GM18870 (cell line): ENCODE measurements at regions not wholly inside any gene's neighbourhood (a gene's known extent, or its start where the extent isn't known, plus 50 kb on each side); places are given as distances from the start of the nearest gene placed in this dataset.

ENCODE experiments used
- ATAC-seq: cut with Tn5 transposase; IDR thresholded peaks from one replicate; pipeline ENCODE4 v1.9.1; 2021; ENCODE audit warnings: moderate library complexity; ENCODE audit not compliant: unreplicated experiment

DNA sequence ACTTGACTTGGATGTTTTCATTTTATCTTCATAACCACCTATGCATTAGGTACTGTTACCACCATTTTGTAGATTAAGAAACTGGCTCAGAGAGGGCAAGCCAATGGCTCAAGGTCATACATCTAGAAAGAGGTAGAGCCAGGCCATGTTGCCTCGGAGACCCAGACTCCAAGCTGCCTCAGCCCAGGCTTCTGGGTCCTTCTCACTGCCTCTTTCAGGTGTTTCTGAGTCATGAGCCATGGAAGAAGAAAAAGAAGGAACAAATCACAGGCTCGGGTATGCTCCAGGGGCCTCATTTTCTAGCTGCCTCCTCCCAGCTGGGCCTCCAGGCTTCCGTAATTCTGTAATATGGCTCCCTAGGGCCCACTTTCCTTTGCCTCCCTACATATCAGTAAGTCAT is 226.5 kb upstream of the TOPAZ1 start:
- ATAC-seq: no peak

DNA sequence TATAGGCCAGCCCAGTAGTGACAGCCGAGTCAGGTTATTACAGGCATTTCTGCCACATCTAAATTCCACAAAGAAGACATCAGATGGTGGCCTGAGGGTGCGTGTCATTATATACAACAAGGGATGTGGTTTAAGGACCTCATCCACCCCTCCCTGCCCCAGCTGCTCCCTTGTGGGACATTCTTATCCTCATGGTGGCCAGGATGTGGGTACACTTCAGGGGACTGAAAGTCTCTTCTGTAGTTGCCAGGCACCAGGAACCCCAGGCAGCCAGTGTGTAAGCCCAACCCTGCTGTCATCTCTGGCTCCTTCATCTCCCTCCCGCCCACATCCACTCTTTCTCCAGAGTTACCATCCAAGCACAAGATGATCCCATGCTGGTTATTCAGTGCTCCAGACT is 224.9 kb upstream of the TOPAZ1 start:
- ATAC-seq: no peak

DNA sequence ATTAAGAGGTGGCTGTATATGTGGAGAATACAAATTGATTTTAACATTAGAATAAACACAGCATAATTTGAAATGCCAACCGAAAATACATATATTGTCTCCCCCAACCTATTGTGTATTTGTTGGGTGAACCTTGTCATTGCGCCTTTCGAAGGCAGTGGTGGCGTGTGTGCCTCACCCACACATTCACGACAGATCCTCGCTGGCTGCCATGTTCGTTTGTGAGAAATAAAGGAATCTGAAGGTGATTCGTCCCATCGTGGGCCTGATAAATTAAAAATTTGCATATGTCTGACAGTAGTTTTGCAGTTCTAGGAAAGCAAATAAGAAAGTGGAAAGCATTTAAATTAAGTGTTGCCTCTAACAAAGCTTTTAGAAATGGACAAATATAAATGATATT is 222.8 kb upstream of the TOPAZ1 start:
- ATAC-seq: no peak

- no peak for ATAC-seq
Measured at GRCh38 chr3:44019736-44020135, 221.9 kb upstream of the TOPAZ1 start.

GRCh38 chr3:44020143-44020542 is 221.5 kb upstream of the TOPAZ1 start:
- no peak for ATAC-seq

DNA sequence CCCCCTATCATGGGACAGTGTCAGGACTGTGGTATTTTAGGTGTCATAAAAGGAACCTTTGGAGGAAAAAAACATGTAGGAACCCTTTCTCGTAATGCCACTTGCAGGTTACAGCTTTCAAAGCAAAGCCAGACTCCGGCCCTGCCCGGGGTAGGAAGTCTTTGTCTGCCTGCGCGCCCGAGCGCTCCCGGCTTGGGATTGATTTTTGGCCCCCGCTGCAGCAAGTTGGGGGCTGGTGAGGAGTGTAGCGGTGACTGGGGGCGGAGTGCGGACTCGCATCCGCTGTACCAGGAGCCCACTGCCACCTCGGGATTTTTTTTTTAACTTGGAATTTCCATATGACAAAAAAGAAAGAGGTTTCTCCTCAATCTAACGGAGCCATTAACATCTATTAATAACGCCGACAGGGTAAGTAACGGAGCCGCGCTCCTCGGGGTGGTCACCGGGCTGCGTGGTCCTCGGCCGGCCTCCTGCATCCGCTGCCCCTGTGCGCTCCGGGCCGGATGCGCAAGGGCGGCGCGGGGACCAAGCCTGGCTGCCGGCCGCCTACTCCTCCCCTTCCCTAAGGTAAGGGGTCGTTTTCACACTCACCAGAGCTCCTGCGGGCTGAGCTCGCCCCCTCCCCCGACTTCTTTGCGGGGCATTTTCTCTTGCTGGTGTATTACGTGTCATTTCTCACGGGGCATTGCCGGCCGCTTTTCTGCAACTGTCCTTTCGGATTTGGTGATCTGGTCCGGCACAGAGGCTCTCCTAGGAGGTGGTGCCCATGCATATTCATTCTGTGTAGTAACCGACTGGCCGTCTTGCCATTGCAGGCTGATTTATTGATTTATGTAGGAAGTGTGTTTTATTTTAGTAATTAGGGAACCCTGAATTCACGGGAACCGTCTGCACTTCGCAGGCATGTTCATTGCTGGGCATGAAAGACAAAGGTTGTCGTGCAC is 219.8 kb upstream of the TOPAZ1 start:
- ATAC-seq: no peak

DNA sequence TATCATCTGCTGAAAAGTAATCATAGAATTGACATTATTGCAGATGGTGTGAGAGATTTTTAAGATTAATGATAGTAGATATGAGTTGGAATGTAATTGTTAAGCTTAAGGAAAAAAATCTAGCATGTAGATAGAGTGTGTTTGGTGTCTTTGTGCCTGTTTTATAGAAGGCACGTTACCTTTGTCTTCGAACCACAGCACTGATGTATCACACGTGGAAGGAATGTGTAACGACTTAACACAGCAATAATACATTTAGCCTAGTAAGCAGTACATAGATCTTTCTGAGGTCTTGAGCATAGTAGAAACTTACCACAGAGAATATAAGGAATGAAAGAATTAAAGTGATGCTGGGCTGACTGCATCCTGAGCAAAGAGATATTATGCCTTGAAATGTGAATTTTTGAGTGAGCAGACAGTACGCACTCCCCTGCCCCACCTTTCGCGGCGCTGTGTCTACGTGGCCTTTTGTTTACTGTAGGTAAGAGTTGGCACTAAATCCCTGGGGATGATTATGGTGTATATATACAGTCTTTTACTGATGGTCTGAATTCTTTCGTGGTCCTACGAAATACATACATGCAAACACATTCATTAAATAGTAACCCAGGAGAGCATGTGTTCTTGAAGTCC is 217.6 kb upstream of the TOPAZ1 start:
- no peak for ATAC-seq

- ATAC-seq: no peak
Measured at GRCh38 chr3:44026220-44026865, 215.3 kb upstream of the TOPAZ1 start.

GRCh38 chr3:44029100-44029499 is 212.6 kb upstream of the TOPAZ1 start:
- ATAC-seq: no peak

DNA sequence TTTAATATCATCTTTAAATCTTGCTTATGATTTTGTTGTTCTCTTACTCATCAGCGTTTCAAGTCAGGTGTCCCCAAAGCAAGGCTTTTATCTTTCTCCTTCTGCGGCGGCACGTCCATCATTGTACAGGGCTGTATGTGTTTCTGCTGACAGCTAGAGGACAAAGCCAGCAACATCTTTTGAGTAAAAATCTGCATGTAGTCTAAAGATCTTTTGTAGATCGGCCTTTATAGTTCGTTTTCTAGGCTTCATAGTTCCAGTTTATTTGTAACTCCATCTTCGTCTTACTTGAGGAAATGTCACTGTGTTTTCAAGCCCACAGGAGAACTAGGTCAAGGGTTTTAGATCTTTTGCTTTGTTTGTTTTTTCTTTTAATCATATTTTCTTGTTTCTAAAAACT is 211.4 kb upstream of the TOPAZ1 start:
- no peak for ATAC-seq

DNA sequence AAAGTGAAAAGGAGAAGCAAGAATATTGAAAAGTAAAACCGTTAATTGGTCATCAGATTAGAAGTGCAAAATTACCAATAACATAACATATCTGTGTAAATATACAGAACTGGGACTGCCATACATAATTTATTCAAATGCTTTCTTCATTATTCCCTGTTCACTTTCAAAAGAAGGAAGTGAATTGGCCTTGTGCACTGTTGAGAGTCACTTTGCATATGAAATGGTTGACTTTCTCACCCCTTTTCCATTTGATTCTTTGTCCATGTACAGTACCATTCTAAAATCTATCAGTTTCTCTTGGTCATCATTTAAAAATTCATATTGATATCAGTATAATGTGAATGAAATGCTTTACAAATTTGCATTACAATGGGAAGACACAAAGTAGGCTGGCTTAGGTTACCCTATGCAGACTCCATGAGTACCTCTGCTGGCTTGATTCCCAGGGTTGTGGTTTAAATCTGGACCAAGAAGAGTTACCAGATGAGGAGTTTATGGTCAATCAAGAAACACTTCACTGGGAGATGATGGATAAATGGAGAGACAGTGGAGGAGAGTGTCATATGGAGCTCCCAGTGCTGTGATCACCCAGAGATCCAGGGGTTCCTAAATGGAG is 210.9 kb upstream of the TOPAZ1 start:
- no peak for ATAC-seq

- ATAC-seq: no peak
Measured at GRCh38 chr3:44031387-44032380, 210.0 kb upstream of the TOPAZ1 start.

DNA sequence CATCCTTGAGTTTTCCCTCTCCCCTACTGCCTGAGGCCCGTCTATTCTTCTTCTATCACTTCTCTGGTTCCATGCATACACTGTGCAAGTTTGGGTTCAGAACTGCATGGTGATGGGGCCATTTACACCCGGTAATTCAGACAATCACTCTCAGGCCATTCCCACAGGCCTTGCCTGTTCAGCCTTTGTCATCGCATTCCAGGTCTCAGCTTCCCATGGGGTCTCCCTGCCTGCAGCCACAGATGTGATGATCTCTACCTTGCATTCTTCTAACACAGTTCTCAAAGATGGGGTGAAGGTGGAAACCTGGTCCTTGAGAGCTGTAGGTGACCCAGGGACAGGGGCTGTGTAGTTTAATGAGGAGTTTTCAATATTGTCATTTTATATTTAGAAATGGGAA is 209.2 kb upstream of the TOPAZ1 start:
- ATAC-seq: no peak

DNA sequence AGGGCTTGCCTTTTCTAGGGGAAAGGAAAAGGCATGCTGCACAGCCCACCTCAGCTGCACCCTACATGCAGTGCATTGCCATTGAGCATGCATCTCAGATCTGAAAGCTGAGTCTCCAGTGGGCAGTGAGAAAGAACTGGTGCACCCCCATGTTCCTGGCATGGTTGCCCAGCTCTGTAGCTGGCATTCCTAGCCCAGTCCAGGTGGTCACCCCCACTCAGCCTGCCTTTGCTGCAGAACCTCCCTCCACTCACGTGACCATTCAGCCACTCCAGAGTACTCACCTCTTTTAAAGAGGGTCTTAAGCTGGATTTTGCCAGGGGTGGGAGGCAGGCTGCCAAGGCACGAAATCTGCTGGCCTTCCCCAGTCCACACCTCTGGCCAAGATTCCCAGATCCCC is 208.6 kb upstream of the TOPAZ1 start:
- no peak for ATAC-seq

- ATAC-seq: no peak
Measured at GRCh38 chr3:44036850-44037249, 204.8 kb upstream of the TOPAZ1 start.

- no peak for ATAC-seq
Measured at GRCh38 chr3:44039006-44039405, 202.7 kb upstream of the TOPAZ1 start.

GRCh38 chr3:44041726-44042125 is 200.0 kb upstream of the TOPAZ1 start:
- no peak for ATAC-seq

DNA sequence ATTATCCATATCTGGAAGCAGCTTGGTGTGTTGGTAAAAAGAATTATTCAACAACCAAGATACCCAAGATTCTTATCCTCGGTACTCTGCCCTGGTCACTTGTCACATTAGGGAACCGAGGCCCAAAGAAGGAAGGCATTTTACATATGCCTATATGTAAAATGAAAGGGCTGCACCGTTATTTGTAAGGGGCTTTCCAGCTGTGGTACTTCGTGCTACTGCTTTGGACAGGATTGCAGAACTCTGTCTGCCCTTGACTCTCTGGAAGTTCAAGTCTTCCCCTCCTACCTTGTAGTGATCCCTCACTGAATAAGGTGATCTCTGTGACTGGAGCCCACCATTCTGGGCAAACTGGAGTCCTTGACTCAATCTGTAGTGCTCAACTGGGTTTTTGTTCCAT is 198.9 kb upstream of the TOPAZ1 start:
- ATAC-seq: no peak

- peak; percentile 87 for ATAC-seq
Measured at GRCh38 chr3:44045476-44046275, 196.0 kb upstream of the TOPAZ1 start.
